ENCODE measurements at regions not wholly inside any gene's neighbourhood (a gene's known extent, or its start where the extent isn't known, plus 50 kb on each side); places are given as distances from the start of the nearest gene placed in this dataset.

DNA sequence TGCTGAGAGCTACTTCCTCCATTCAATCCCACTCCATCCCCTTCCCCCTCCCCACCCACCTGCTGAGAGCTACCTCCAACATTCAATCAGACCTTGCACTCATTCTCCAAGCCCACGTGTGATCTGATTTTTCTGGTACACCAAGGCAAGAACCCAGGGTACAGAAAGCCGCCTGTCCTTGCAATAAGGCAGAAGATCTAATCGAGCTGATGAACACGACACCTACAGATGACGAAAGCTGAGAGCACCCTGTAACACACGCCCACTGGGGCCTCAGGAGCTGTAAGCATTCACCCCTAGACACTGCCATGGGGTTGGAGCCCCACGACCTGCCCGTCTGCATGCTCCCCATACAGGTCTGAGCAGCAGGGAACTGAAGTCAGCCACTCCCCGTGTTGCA lies 58.3 kb downstream of the TRIML1 start:
- no peak for DNase-seq

DNA sequence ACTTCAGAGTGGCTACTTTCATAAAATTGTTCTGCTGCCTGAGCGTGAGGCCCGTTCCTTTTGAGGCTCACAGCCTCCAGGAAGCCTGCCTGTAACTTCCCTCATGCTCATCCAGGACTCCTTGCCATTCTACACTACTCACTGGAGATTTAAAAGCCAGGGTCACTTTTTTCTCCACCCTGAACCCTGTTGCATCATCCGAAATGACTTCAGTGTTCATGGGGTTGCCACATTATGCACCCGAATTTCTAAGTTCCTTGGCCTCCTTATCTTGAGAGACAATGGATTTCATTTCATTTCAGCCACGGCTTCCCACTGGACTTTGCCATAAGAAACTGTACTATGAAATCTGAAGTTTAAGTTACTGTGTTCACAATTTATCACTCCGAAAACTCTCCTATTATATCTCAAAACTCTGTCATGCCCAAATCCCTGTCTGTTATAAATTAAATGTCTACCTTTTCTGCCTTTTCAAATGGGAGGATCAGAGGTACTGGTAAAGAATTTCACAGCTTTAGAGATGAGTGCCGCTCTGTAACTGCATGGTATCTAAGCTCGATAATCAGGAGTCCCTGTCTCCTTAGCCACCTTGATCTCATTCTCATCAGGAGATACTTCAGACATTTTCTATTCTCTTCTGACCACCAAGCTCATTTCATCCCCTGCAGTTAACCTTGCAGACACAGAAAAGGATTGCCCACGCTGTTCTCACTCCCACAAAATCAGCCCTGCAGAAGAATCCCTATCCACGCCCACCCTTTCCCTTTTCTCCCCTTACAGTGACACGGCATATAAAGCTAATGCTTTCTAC lies 59.9 kb downstream of the TRIML1 start:
- no peak for DNase-seq

DNA sequence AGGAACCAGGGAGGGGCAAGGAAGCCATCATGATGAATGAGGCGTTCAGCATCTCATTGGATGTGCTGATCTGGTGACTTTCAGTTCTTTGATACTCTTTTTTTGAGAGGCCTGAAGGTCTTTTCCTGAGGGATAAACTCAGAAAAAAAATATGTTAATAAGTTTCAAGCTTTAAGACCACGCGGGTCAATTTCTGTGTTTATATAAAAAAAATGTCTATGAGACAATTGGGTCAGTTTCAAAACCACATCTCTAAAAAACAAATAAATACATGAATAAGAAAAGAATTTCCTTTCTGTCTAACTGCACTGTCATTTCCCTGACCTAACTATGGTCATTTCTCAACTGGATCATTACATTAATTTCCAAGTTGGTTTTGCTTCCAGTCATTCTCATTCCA lies 62.6 kb downstream of the TRIML1 start:
- DNase-seq, result no peak

DNA sequence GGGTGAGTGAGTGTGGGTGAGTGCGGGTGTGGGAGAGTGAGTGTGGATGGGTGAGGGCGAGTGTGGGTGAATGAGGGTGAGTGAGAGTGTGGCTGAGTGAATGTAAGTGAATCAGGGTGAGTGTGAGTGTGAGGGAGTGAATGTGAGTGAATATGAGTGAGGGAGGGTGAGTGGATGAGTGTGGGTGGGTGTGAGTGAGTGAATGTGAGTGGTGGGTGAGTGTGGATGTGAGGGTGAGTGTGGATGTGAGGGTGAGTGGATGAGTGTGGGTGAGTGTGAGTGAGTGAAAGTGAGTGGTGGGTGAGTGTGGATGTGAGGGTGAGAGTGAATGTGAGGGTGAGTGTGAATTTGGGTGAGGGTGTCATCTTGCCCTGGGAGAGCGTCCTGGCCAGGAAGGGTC lies 67.5 kb downstream of the TRIML1 start:
- no peak for DNase-seq

DNA sequence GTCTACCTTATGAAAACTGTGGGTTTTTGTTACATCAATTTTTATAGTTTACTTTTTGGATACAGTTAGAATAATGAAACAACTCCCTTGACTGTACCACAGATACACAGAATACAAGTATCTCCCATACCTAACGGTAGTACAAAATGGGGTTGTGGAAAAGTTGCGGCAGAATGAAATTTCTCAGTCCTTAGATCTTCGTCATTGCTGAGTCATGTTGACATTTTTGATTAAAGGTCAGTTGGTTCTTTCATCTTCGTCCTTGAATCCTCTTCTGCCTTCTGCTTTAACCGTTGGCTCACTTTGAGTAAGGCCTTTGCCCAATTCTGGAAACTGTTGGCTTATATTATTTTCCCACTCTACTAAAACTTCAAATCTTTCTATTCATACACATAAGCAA lies 75.6 kb downstream of the TRIML1 start:
- DNase-seq, result no peak

DNA sequence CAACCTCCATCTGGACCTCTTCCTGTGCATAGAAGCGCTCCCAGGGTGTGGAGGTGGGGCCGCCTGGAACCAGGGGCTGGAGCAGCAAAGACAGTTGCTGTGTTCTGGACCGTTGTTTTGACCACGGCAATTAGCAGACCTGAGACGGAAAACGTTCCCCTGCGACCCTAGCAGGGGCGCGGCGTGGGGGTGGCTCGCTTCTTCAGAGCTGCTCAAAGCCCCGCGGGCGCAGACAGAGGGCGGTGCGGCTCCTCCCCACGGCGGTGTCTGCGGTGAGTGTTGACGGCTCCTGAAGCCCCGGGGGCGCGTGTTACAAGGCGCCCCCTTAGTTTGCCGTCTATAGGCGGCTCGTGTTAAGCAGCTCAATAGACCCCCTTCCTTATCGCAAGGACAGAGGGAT lies 79.2 kb downstream of the TRIML1 start:
- DNase-seq, result no peak

GRCh38 chr4:188220006-188220405 lies 80.8 kb downstream of the TRIML1 start:
- DNase-seq, result no peak

DNA sequence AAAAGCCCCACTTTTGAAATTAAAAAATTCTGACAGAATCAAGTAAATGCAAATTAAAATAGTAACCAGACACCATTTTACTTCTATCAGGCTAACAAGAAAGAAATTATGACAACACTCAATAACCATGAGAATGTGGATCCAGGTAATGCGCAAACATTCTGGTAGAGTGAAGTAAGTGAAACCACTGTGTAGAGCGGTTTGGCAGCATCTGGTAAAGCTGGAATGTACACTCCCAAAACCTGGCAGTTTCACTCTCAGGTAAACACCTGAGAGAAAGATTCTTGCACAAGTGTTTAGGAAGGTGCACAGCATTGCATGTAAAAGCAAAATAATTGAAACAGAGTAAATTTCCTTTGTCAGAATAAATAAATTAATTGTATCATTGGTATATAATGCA lies 81.8 kb downstream of the TRIML1 start:
- DNase-seq, result no peak

- no peak for DNase-seq
Measured at GRCh38 chr4:188228279-188228678, 89.0 kb downstream of the TRIML1 start.

GRCh38 chr4:188232428-188232827 lies 93.2 kb downstream of the TRIML1 start:
- no peak for DNase-seq

DNA sequence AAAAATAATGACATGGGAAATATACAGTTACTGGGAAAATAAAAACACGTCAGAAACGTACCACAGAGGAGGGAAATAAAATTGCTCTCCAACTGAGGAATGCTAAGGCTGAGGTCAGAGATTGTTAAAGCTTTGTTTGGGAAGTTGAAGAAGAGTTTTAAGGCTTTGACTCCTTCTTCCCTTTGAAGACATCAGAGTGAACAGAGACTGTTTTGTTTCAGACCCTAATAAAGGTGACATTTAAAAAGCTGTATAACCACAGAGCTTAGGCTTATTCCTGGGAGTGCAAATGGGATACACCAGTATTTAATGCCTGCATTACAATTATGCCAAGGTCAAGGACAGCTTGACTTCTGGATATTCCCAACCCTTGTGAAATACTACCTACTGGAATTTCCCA lies 102.8 kb downstream of the TRIML1 start:
- no peak for DNase-seq

DNA sequence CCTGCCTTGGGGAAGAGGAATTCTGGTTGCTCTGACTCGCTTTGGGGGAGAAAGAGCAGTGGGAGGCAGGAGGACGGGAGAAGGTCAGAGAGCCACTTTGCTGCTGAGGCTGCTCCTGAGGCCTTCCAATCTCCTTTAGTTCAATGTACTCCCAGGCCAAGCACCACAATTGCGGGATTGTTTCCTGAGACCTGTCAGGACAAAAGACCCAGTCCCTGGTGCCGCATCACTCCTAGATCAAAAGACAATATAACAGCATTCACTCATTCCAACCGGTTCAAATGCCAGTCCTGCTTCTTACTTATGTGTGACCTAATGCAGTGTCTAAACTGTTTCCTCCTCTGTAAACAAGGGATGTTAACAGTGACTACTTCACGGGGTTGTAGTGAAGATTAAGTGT lies 106.4 kb downstream of the TRIML1 start:
- no peak for DNase-seq

DNA sequence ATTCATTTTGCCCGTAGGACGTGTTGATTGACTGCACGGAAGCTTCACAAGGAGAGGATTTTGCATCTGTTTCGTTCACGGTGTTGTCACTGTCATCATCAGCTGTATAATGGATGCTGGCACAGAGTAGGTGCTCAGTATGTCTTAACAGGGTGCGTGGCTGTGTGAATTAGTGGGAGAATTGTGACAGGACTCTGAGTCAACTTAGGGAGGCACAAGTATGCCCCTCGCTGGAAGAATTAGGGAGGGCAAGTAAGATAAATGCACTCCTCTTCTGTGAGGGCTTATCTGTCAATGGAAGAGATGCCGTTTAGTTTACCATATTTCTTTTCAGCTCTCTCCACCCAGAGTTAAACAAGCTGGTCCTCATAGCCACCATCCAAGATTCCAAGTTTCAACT lies 107.2 kb downstream of the TRIML1 start:
- DNase-seq, result no peak

DNA sequence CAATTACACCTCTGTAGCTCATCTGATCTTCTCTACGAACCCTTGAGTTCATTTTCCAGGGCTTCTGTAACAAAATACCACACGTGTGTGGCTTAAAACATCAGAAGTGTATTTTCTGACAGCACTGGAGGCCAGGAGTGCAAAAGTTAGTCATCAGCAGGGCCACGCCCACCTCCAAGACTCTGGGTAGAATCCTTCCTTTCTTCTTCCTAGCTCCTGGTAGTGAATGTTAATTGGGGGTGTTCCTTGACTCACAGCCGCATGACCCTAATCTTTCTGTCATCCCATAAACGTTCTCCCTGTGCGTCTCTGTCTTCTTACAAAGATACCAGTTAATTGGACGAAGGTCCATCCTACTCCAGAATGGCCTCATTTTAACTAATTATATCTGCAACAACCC lies 115.0 kb downstream of the TRIML1 start:
- no peak for DNase-seq

DNA sequence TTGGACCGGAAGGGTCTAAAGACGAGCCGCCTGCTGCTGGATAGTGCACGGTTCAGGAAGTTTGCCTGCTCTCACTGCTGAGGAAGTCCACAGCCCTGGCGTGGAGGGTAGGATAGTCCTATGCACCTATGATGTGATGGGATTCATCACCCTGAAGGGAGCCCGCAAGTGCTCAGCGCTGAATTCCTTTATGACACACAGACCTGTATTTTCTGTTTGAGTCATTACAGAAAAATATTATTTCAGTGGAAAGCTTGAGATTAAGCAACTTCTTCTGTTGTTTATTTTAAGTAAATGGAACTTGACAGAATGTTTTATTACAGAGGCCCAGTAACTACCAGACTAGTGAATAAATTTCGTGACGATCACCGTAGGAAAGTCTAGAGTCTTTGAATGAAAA lies 123.2 kb downstream of the TRIML1 start:
- DNase-seq, result no peak

DNA sequence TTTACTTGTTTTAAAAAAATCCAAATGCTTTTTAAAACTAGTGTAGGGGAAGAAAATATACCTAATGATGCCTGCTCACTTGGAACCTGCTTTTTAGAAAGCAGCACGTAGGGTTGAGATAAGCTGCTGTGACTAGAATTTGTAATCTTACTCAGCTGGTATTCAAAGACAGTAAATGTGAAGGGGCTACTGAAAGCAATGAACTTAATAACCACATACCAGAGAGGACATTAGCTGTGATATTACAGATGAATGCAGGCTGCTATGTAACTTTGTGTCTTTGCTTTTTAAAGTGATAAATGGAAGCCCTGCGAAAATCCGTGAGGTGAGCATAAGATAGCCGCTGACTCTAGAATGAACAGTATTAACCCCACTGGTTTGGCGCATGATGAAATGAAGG lies 124.1 kb downstream of the TRIML1 start:
- no peak for DNase-seq

DNA sequence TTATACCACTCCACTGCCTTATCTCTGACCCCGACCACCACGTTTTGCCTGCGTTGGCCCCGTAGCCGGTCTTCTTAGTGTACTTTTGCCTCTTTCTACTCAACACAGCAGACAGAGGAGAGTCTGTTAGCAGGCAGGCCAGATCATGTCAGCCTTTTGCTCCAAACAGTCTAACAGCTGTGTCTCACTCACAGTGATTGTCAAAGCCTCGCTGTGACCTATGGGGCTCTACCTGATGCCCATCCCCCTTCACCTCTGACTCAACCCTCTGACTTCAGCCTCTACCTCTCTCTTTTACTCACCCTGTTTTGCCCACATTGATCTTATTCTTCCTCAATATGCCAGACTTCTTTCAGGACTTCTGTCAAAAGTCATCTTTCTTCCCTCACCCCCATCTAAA lies 127.1 kb downstream of the TRIML1 start:
- DNase-seq, result no peak

DNA sequence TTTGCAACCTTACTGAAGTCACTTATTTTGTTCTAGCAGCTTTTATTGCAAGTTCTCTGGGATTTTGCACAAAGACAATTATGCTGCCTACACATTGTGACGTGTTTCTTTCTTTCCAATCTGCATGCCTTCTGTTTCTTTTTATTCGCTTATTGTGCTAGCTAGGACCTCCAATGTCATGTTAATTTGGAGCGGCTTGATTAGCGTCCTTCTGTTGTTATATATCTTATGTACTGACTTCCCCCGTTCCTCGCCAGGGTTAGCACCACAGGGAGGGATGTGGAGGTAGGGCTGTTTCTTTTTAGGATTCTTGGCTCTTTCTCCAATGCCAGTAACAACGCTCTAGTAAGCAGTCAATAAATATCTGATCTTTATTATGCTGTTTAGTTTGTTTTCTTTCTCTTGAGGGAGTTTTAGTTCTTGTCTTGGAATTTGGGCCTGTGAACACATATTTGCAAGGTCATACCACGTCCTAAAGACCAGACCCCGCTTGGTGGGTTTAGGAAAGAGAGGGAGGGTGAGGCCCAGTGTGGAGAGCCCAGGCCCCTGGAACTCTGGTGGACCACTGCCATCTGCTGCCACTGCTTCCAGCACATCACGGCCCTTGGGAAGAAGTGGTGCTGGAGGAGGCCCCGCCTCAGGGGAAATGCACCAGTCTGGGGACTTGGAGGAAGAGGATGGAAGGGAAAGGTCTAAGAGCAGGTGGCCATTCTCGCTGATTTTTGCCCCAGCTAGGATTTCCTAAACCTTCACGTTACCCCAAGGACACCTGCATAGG lies 129.1 kb downstream of the TRIML1 start:
- no peak for DNase-seq

DNA sequence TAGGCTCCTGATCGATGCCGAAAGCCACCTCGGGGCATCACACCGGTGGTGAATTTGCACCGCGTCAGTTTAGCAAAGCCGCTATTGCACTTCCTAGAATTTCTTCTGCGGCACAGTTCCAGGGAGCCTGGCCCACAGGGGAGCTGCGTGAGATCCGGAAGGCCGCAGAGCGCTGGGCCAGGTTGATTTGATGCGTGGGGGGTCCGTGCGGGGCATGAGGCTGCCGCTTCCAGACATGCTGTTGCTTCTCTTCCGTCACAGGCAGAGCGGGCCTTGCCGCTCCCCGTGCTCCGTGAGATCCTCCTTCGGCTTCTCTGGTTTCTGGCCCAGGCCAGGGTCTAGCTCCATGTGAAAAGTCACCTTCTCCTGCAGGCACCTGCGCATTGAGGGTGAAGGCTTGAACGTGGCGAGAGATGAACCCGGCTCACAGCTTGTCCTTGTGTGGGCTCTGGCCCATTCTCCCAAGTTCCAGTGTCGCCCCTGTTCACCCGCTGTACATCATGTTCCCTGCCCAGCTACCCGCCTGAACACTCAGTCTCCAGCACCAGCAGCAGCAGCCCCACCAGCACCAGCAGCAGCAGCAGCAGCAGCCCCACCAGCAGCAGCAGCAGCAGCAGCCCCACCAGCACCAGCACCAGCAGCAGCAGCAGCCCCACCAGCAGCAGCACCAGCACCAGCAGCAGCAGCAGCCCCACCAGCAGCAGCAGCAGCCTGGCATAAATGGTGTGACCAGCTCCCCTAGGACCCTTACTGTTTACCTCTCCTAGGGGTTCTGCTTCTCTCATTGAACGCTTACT lies 131.2 kb downstream of the TRIML1 start:
- DNase-seq, result no peak

- DNase-seq, result no peak
Measured at GRCh38 chr4:188275686-188276085, 136.4 kb downstream of the TRIML1 start.

- DNase-seq, result no peak
Measured at GRCh38 chr4:188279184-188279583, 139.9 kb downstream of the TRIML1 start.

DNA sequence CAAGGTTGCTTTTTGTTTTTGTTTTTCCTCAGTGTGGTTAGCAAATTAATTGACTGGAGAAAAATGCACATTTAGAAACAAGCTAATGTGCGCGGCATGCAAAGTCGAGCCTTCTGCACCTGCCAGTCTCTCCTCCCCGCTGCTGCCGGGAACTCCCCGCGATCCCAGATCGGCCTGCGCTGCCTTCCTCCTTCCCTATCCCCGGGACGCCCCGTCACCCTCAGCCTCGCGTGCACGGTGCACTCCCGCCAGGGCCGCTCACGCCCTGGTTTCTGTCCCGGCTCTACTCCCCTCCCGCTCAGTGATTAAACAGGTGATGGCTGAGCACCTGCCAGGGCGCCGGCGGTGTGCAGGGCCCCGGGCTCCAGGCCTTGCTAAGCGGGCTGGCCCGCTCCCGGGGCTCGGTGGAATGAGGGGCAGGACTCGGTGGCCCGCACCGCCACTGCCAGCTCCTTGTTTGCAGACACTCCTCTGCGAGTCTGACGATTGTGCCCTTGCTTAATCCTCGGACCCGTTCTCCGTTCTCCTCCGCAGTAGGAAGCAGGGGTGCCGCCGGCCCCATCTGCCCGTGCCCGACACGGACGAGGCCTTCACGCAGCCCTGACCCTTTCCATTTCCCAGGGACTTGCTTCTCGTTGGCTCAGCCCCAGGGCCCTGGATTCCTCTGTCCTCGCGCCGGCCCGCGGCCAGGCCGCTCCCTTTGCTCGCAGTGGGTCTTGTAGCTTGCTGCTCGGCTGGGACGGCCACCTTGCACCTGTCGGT lies 143.4 kb downstream of the TRIML1 start:
- no peak for DNase-seq

Measured in T-helper 2 cell (primary cell).